Sigmoid colon (tissue), 6 donors: ENCODE measurements at regions not wholly inside any gene's neighbourhood (a gene's known extent, or its start where the extent isn't known, plus 50 kb on each side); places are given as distances from the start of the nearest gene placed in this dataset.

ENCODE experiments used
- DNase-seq: peaks from one replicate; pipeline ENCODE4 v3.0.0-alpha.2; 2019
- H3K27ac ChIP-seq, 4 donors: fragments of 200-600 bp; sonication (generic); one replicate each; pipeline ENCODE4 v1.5.1; 2016 to 2019; ENCODE audit warnings: mild to moderate bottlenecking in 1 of 4
- H3K27me3 ChIP-seq, 3 donors: fragments of 200-600 bp; sonication (generic); one replicate each; pipeline ENCODE4 v1.5.1; 2019; ENCODE audit warnings: mild to moderate bottlenecking in 1 of 3
- H3K36me3 ChIP-seq, 4 donors: fragments of 200-600 bp; sonication (generic); one replicate each; pipeline ENCODE4 v1.5.1; 2016 to 2019
- H3K4me1 ChIP-seq, 4 donors: fragments of 200-600 bp; sonication (generic); one replicate each; pipeline ENCODE4 v1.5.1; 2017 to 2019
- H3K4me3 ChIP-seq, 4 donors: fragments of 200-600 bp; sonication (generic); one replicate each; pipeline ENCODE4 v1.5.1; 2017 to 2019; ENCODE audit warnings: mild to moderate bottlenecking in 2 of 4, moderate library complexity in 1 of 4
- H3K9me3 ChIP-seq, 4 donors: fragments of 200-600 bp in 3 of 4; sonication (generic) in 3 of 4; one replicate each; pipeline versions ENCODE4 v1.5.1 to v1.6.1; 2013 to 2019
- EP300 ChIP-seq, 4 donors: sonication (generic); formaldehyde crosslinking; IDR thresholded peaks; one replicate each; pipeline ENCODE4 v1.6.1; 2017; ENCODE audit warnings: antibody characterized with exemption in 4 of 4
- POLR2A ChIP-seq, 2 donors: fragments of 450-650 bp; IDR thresholded peaks; one replicate each; pipeline ENCODE4 v1.6.1; 2016; ENCODE audit warnings: antibody characterized with exemption in 2 of 2, mild to moderate bottlenecking in 2 of 2, moderate library complexity in 2 of 2
- POLR2AphosphoS5 ChIP-seq, 4 donors: sonication (generic); formaldehyde crosslinking; IDR thresholded peaks; one replicate each; pipeline ENCODE4 v1.6.1; 2017; ENCODE audit warnings: antibody characterized with exemption in 4 of 4
- WGBS, 2 donors: extraction: QIAGEN DNeasy Blood & Tissue Kit; methylation state at CpG; one replicate each; pipeline ENCODE4 v1.1.7; 2013; 5-methylcytosine and 5-hydroxymethylcytosine counted together
- intact Hi-C: fragments of 100-400 bp; cut with DNase I; formaldehyde crosslinking; loops from one replicate; pipeline ENCODE4 v1.15.1; 2023
- TF ChIP-seq, protein P1 (sequence below), 4 experiments: fragments of 450-650 bp in 3 of 4; fragments of 200-600 bp in 1 of 4; IDR thresholded peaks; one replicate each; pipeline ENCODE4 v1.5.1; 2016 to 2019; ENCODE audit warnings: antibody characterized with exemption in 4 of 4, mild to moderate bottlenecking in 3 of 4, moderate library complexity in 2 of 4
- donor health status: healthy with polysubstance abuse.
- donor health status: healthy.

- Histone ChIP-seq H3K36me3 (no peaks in the 10 kb centered on the region), H3K4me3 (no peak overlapping the region), H3K27me3 (peaks cover 0 to 75% (median 13%) of the 10 kb centered on the region in 3 donors), H3K4me1 (no peaks in the 10 kb centered on the region), H3K27ac (no peak overlapping the region), H3K9me3 (peaks cover 0 to 5% (median 1%) of the 10 kb centered on the region in 4 donors)
- DNase-seq: no peak
- intact Hi-C loops: no loop called here
- TF ChIP-seq POLR2AphosphoS5 (IDR thresholded peaks at IDR 0.05) (no peak), POLR2A (IDR thresholded peaks at IDR 0.05) (no peak), EP300 (IDR thresholded peaks at IDR 0.05) (no peak)
- TF ChIP-seq, protein P1, sequence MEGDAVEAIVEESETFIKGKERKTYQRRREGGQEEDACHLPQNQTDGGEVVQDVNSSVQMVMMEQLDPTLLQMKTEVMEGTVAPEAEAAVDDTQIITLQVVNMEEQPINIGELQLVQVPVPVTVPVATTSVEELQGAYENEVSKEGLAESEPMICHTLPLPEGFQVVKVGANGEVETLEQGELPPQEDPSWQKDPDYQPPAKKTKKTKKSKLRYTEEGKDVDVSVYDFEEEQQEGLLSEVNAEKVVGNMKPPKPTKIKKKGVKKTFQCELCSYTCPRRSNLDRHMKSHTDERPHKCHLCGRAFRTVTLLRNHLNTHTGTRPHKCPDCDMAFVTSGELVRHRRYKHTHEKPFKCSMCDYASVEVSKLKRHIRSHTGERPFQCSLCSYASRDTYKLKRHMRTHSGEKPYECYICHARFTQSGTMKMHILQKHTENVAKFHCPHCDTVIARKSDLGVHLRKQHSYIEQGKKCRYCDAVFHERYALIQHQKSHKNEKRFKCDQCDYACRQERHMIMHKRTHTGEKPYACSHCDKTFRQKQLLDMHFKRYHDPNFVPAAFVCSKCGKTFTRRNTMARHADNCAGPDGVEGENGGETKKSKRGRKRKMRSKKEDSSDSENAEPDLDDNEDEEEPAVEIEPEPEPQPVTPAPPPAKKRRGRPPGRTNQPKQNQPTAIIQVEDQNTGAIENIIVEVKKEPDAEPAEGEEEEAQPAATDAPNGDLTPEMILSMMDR (IDR thresholded peaks at IDR 0.05): no peak
- WGBS, 2 donors: 36 to 66% methylated on average over 19 of the region's 19 CpGs
Measured at GRCh38 chr1:11345971-11346715, 73.1 kb downstream of the UBIAD1 start.

- DNase-seq: no peak
- Histone ChIP-seq H3K9me3 (peaks cover 0 to 5% (median 1%) of the 10 kb centered on the region in 4 donors), H3K4me1 (no peaks in the 10 kb centered on the region), H3K4me3 (no peak overlapping the region), H3K27me3 (peaks cover 0 to 39% (median 5%) of the 10 kb centered on the region in 3 donors), H3K36me3 (no peaks in the 10 kb centered on the region), H3K27ac (no peak overlapping the region)
- WGBS, 2 donors: 6 to 14% methylated on average over 14 of the region's 14 CpGs
- intact Hi-C loops: no loop called here
- TF ChIP-seq POLR2A (IDR thresholded peaks at IDR 0.05): no peak
- no peak for TF ChIP-seq POLR2AphosphoS5 (IDR thresholded peaks at IDR 0.05)
- no peak for TF ChIP-seq EP300 (IDR thresholded peaks at IDR 0.05)
- TF ChIP-seq, protein P1 (IDR thresholded peaks at IDR 0.05): no peak
Measured at GRCh38 chr1:11350265-11350664, 77.3 kb downstream of the UBIAD1 start.

GRCh38 chr1:11352058-11352715 lies 79.2 kb downstream of the UBIAD1 start:
- TF ChIP-seq, protein P1 (IDR thresholded peaks at IDR 0.05): no peak
- TF ChIP-seq POLR2A (IDR thresholded peaks at IDR 0.05): no peak
- no peak for TF ChIP-seq POLR2AphosphoS5 (IDR thresholded peaks at IDR 0.05)
- TF ChIP-seq EP300 (IDR thresholded peaks at IDR 0.05): no peak
- intact Hi-C loops: no loop called here
- Histone ChIP-seq H3K9me3 (peaks cover 0 to 5% (median 1%) of the 10 kb centered on the region in 4 donors), H3K4me1 (no peaks in the 10 kb centered on the region), H3K36me3 (no peaks in the 10 kb centered on the region), H3K27me3 (peaks cover 5 to 39% (median 7%) of the 10 kb centered on the region in 3 donors), H3K4me3 (no peak overlapping the region), H3K27ac (no peak overlapping the region)
- WGBS, 2 donors: 92 to 94% methylated on average over 12 of the region's 12 CpGs
- DNase-seq: no peak

DNA sequence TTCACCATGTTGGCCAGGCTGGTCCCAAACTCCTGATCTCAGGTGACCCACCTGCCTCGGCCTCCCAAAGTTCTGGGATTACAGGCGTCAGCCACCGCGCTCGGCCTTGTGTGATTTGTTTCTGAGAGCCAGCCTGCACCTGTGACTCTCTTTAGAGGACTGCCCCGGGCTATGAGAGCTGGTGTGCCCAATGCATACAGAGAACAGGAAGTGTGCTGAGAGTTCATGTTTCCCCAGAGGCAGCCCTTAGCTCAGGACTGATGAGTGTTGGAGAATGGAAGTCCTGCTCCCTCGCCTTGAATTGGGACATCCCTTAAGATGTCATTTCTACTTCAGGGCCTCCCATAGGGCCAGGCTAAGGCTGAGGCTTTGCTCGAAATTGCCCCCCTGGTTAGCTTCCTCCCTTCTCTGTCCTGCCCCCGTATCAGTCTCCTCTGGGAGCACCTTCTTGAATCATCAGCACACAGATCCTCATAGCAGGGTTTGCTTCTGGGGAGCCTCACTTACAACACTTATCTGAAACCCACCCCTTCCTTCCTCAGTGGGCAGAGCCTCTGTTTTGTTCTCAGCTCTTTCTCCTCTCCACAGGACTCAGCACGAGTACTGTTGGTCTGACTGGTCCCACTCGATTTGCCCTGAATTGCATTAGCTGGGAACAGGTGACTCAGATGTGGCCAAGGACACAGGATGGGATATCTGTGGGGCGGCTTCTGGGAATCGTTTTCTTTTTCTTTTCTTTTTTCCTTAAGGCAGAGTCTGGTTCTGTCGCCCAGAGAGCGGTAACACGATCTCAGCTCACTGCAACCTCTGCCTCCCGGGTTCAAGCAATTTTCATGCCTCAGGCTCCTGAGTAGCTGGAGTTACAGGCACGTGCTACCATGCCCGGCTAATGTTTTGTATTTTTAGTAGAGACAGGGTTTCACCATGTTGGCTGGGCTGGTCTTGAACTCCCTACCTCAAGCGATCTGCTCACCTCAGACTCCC lies 80.1 kb downstream of the UBIAD1 start:
- TF ChIP-seq EP300 (IDR thresholded peaks at IDR 0.05) (no peak), POLR2AphosphoS5 (IDR thresholded peaks at IDR 0.05) (no peak), POLR2A (IDR thresholded peaks at IDR 0.05) (no peak)
- TF ChIP-seq, protein P1 (IDR thresholded peaks at IDR 0.05): no peak
- no peak overlapping the region for H3K27ac ChIP-seq
- 57 to 79% methylated on average over 20 of the region's 20 CpGs for WGBS, 2 donors
- intact Hi-C loops: no loop called here
- no peak for DNase-seq
- H3K36me3 ChIP-seq: no peaks in the 10 kb centered on the region
- H3K4me3 ChIP-seq: no peak overlapping the region
- H3K9me3 ChIP-seq: peaks cover 0 to 5% (median 1%) of the 10 kb centered on the region in 4 donors
- H3K27me3 ChIP-seq: peaks cover 5 to 45% (median 14%) of the 10 kb centered on the region in 3 donors
- no peaks in the 10 kb centered on the region for H3K4me1 ChIP-seq
